ENCODE measurements at regions not wholly inside any gene's neighbourhood (a gene's known extent, or its start where the extent isn't known, plus 50 kb on each side); places are given as distances from the start of the nearest gene placed in this dataset.

DNA sequence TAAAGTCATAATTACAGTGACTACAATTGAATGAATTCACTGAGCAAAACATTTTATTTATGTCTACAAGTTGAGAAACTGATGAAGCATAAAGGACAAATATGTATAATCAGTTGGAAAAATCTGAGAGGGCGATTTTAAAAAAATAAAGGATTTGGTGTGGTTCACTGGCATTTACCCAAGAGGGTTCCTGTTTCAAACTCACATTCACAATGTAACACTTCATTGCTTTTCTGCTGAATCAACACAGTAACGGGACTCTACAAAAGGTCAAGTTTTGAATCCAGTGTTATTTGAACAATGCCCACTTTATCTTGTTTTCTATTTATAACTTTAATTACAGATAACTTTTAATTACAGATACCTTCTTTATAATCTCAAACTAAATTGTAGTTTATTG is 138.6 kb downstream of the NUDT12 start:
- no peak overlapping the region for H2AFZ ChIP-seq (ENCODE audit: low read length)
- no peak overlapping the region for H3K9ac ChIP-seq (ENCODE audit: low read length)
- no peaks in the 10 kb centered on the region for H4K20me1 ChIP-seq (ENCODE audit: insufficient read depth, low read length)
- no peak overlapping the region for H3K27ac ChIP-seq (ENCODE audit: low read depth, low read length, poor library complexity, severe bottlenecking)
- H3K9me2 ChIP-seq (ENCODE audit: low read depth, low read length), result no peaks in the 10 kb centered on the region
- H3K36me3 ChIP-seq (ENCODE audit: insufficient read depth, low read length), result no peaks in the 10 kb centered on the region
- TF ChIP-seq EZH2 (IDR thresholded peaks at IDR 0.05; ENCODE audit: borderline replicate concordance, low read length), result no peak
- TF ChIP-seq, protein P1, sequence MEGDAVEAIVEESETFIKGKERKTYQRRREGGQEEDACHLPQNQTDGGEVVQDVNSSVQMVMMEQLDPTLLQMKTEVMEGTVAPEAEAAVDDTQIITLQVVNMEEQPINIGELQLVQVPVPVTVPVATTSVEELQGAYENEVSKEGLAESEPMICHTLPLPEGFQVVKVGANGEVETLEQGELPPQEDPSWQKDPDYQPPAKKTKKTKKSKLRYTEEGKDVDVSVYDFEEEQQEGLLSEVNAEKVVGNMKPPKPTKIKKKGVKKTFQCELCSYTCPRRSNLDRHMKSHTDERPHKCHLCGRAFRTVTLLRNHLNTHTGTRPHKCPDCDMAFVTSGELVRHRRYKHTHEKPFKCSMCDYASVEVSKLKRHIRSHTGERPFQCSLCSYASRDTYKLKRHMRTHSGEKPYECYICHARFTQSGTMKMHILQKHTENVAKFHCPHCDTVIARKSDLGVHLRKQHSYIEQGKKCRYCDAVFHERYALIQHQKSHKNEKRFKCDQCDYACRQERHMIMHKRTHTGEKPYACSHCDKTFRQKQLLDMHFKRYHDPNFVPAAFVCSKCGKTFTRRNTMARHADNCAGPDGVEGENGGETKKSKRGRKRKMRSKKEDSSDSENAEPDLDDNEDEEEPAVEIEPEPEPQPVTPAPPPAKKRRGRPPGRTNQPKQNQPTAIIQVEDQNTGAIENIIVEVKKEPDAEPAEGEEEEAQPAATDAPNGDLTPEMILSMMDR (IDR thresholded peaks at IDR 0.05; ENCODE audit: low read length), result no peak
- H3K79me2 ChIP-seq (ENCODE audit: insufficient read depth, low read length), result no peaks in the 10 kb centered on the region
- no peak overlapping the region for H3K4me2 ChIP-seq (ENCODE audit: low read length)
- H3F3A ChIP-seq (ENCODE audit: insufficient read depth, low read length), result no peaks in the 10 kb centered on the region
- H3K27me3 ChIP-seq (ENCODE audit: insufficient read depth, low read length), result no peaks in the 10 kb centered on the region
- no peaks in the 10 kb centered on the region for H3K9me3 ChIP-seq (ENCODE audit: low read length)
- H3K4me3 ChIP-seq (ENCODE audit: low read depth, low read length, poor library complexity, severe bottlenecking), result no peak overlapping the region
- H3K4me1 ChIP-seq (ENCODE audit: insufficient read depth, low read length, severe bottlenecking), result no peaks in the 10 kb centered on the region

DNA sequence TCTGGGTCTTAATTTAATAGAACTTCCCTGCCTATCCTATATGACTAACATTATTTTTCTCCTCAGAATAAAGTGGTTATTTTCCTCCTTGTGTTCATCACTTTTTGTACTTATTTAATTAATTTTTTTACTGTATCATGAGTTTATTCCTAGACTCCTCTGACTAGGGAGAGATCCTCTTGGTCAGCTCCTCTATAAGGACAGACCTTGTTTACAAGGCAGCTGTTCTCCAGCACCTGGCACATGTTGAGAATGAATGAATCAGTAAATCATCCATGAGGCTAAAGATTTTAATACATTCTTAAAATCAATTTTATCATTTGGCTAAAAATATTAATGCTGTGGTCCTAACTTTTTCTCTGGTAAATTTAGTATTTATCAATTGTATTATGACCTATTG is 139.8 kb downstream of the NUDT12 start:
- Histone ChIP-seq H3K4me3 (ENCODE audit: low read depth, low read length, poor library complexity, severe bottlenecking) (no peak overlapping the region), H3K4me2 (ENCODE audit: low read length) (no peak overlapping the region), H3K4me1 (ENCODE audit: insufficient read depth, low read length, severe bottlenecking) (no peaks in the 10 kb centered on the region), H3K9me3 (ENCODE audit: low read length) (no peaks in the 10 kb centered on the region), H3K27ac (ENCODE audit: low read depth, low read length, poor library complexity, severe bottlenecking) (no peak overlapping the region), H3K79me2 (ENCODE audit: insufficient read depth, low read length) (no peaks in the 10 kb centered on the region), H3K27me3 (ENCODE audit: insufficient read depth, low read length) (no peaks in the 10 kb centered on the region), H3F3A (ENCODE audit: insufficient read depth, low read length) (no peaks in the 10 kb centered on the region), H3K9ac (ENCODE audit: low read length) (no peak overlapping the region), H2AFZ (ENCODE audit: low read length) (no peak overlapping the region), H3K36me3 (ENCODE audit: insufficient read depth, low read length) (no peaks in the 10 kb centered on the region), H3K9me2 (ENCODE audit: low read depth, low read length) (no peaks in the 10 kb centered on the region), H4K20me1 (ENCODE audit: insufficient read depth, low read length) (no peaks in the 10 kb centered on the region)
- TF ChIP-seq, protein P1 (IDR thresholded peaks at IDR 0.05; ENCODE audit: low read length), result no peak
- no peak for TF ChIP-seq EZH2 (IDR thresholded peaks at IDR 0.05; ENCODE audit: borderline replicate concordance, low read length)

DNA sequence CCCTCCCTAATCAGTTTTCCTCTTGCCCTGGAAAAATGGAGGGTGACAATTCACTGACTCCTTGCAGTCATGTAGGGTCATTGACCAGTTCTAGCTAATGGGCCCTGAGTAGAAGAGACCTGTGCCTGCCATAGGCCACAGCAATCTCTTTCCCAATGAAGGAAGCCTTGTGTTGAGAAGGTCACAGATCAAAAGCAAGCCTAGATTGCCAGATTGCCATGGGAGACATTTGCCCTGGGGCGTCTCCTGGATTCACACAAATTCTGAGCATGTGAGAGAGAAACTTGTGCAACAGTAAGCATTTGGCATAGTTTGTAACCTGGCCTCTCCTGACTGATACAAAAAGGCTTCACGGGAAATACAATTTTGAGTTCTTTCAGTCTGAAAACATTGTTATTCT is 148.0 kb downstream of the NUDT12 start:
- Histone ChIP-seq H3F3A (ENCODE audit: insufficient read depth, low read length) (no peaks in the 10 kb centered on the region), H3K27me3 (ENCODE audit: insufficient read depth, low read length) (no peaks in the 10 kb centered on the region), H3K4me2 (ENCODE audit: low read length) (no peak overlapping the region), H4K20me1 (ENCODE audit: insufficient read depth, low read length) (no peaks in the 10 kb centered on the region), H3K36me3 (ENCODE audit: insufficient read depth, low read length) (no peaks in the 10 kb centered on the region), H3K9me3 (ENCODE audit: low read length) (no peaks in the 10 kb centered on the region), H3K9ac (ENCODE audit: low read length) (no peak overlapping the region), H3K4me3 (ENCODE audit: low read depth, low read length, poor library complexity, severe bottlenecking) (no peak overlapping the region), H3K4me1 (ENCODE audit: insufficient read depth, low read length, severe bottlenecking) (no peaks in the 10 kb centered on the region), H3K79me2 (ENCODE audit: insufficient read depth, low read length) (no peaks in the 10 kb centered on the region), H3K27ac (ENCODE audit: low read depth, low read length, poor library complexity, severe bottlenecking) (no peak overlapping the region), H2AFZ (ENCODE audit: low read length) (no peak overlapping the region), H3K9me2 (ENCODE audit: low read depth, low read length) (no peaks in the 10 kb centered on the region)
- TF ChIP-seq, protein P1 (IDR thresholded peaks at IDR 0.05; ENCODE audit: low read length), result no peak
- no peak for TF ChIP-seq EZH2 (IDR thresholded peaks at IDR 0.05; ENCODE audit: borderline replicate concordance, low read length)

Measured in OCI-LY1 (cell line).